ENCODE measurements at regions not wholly inside any gene's neighbourhood (a gene's known extent, or its start where the extent isn't known, plus 50 kb on each side); places are given as distances from the start of the nearest gene placed in this dataset.

DNA sequence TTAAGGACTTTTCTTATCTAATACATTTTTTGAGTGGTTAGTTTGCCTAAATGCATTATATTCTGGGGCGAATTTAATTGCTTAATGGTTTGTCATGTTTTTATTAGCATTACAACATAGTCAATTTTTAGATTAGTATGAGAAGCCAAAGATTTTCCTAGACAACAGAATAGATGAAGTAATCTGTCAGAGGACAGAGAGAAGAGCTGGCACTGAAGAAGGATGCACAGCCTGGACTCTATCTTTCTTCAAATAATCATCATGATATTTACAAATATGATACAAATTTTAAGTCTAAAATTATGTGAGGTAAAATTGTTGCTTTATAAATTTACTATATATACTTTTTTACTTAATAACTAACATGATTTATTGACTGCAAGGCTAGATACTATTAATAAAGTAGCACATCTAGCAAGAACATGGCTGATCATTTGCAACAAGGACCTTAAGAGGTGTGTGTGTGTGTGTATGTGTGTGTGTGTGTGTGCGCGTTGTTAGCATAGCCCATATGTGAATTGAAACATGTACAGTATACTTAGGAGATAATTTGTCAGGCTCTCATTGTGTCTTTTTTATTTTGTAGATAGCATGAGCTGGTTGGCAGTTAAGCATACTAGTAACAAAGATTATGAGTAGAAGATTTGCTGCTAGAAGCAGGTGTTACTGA, 752.2 kb downstream of the DCDC2C start:
- DNase-seq (ENCODE audit: low read depth in 4 of 4, low spot score in 3 of 4), result no peak

DNA sequence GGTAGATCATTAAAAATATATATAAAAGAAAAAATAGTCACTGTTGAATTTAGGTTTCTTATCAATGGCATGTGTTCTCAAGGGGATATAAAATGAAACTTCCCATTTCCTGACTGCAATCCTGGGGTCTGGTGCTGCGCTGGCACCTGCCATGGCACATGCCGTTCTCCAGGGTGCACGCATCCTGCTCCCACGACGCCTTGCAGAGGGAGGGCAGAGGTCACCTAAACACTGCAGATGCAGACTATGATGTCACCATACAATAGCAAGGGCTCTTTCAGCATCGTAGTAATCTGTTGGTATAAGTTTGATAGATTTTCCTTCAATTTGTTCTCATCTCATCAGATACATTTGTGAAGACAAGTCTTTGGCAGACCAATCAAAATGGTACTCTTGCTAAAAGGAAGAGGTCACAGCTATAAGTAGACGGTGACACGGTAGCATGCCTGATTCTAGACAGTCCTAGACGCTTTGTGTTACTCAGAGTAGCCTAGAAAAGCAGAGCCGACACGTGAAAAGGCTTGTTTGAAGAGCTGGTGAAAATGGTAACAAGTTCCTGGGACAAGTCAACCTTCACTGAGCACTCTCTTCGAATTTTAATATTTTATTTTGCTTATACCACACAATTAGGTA, 761.4 kb downstream of the DCDC2C start:
- no peak for DNase-seq (ENCODE audit: low read depth in 4 of 4, low spot score in 3 of 4)

DNA sequence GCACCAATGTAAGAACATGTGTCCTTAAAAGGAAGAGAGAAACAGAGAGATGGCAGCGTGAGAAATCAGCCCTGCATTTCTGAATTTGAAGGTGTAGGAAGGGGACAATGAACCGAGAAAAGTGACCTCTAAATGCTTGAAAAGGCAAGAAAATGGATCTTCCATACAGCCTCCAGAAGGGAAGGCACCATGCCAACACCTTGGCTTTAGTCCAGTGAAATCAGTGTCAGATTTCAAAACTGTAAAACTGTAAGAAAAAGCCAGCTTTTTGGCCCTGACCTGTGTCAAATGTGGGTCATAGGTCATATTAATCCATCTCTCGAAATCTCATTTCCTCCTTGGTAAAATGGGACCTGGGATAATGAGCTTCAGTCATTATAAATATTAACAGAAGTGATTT, 762.3 kb downstream of the DCDC2C start:
- DNase-seq (ENCODE audit: low read depth in 4 of 4, low spot score in 3 of 4), result no peak

DNA sequence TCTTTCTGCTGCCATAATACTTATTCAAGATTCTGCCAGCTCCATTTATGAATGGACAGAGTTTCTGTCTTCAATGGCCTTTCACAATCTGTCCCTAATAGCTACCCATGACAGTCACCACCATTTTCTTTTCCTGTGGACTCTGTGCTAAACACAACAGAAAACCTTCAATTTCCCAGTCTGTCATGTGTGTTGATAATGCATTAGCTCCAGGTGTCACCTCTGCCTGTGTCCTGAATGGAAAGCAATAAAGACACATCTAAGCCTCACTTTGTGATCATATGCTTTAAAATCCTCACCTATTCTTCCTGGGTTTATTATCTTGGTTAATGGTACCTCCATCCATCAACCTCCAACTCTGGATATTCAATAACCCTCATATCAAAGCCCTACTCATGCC, 772.2 kb downstream of the DCDC2C start:
- no peak for DNase-seq (ENCODE audit: low read depth in 4 of 4, low spot score in 3 of 4)

DNA sequence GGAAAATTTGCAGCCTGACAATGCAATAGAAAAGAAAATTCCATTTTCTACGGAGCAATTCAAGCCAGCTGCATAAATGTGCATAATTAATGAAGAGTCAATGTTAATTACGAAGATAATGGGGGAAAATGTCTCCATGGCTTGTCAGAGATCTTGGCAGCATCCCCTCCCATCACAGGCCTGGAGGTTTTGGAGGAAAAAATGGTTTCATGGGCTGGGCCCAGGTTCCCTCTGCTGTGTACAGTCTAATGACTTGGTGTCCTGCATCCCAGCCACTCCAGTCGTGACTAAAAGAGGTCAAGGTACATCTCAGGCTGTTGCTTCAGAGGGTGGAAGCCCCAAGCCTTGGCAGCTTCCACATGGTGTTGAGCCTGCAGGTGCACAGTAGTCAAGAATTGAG, 779.7 kb downstream of the DCDC2C start:
- no peak for DNase-seq (ENCODE audit: low read depth in 4 of 4, low spot score in 3 of 4)

DNA sequence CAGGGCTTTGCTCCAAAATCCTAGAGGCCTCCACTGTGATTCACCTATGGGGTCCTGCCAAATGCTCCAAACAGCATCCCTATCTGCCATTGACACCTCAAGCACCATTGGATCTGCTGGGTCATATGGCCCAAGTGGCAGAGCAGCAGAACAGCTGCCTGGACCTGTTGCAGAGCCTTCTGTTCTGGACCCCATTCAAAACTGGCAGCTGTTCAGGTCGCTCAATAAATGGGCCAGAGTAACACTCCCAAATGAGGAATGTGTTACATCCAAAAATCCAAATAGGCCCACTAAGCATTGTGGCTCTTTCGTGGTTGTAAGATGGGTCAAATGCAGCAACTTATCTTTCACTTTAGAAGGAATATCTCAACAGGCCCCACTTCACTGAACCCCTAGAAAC, 783.6 kb downstream of the DCDC2C start:
- no peak for DNase-seq (ENCODE audit: low read depth in 4 of 4, low spot score in 3 of 4)

DNA sequence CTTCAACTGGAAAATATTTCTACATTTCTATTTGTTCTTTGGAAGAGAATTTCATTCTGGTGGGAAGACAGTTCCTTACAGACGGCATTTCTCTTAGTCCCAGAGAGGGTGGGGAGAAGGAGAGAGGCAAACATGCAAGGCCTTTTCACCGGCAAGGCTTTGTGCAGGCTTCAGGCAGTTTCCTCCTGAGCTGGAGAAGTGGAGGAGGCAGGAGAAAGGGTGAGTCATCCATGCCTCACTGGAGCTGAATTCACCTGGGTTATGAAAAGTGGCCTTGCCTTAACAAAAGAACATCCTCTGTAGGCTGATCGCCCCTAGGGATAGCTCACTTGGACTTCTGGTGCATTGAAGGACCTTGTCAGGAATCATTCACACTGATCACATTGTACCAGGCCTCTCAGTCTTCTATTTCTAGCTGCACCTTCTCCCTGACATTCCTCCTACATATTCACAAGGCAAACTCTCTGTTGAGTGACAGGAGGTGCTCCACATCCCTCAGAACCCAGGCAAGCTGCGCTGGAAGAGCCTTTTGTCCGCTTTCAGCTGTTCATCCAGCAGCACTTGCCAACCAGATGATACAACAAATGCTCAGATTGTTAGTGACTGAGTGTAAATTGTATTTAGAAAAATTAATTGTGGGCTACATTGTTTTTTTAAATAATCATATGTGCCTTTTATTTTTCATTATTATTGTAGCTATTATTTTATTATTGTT, 796.1 kb downstream of the DCDC2C start:
- no peak for DNase-seq (ENCODE audit: low read depth in 4 of 4, low spot score in 3 of 4)

DNA sequence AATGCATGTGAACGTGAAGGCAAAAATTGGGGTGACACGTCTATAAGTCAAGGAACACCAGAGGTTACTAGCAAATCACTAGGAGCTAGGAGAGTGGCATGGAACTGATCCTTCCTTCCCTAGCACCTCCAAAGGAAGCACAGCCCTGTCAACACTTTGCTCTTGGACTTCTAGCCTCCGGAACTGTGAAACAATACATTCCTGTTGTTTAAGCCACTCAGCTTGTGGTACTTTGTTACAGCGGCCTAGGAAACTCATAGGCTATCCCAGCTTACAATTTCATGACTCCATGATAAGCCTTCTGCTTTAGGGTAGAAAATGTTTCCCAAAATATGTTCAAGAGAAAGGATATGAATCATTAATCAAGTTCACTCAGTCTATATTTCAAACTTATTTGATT, 798.1 kb downstream of the DCDC2C start:
- DNase-seq (ENCODE audit: low read depth in 4 of 4, low spot score in 3 of 4), result no peak

DNA sequence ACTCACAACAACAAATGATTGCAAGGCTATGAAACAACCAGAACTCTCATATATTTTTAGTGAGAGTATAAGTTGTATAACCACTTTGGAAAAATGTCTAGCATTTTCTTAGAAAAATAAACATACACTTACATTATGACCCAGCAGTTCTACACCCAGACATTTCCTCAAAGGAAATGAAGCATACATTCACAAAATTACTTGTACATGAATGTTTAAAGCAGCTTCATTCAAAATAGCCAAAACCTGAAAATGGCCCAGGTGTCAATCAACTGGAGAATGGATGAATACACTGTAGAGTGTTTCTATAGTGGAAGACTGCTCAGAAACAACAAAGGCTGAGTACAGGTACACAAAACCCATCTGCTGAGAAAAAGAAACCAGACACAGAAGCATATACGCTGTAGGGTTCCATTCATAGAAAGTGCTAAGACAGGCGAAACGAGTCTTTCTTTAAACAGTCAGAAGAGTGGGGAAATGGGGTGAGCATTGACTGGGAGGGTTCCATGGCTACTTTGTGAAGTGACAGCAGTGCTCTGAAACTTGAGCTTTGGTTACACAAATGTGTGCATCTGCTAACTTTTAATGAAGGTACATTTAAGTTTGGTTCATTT, 799.0 kb downstream of the DCDC2C start:
- DNase-seq (ENCODE audit: low read depth in 4 of 4, low spot score in 3 of 4), result no peak

DNA sequence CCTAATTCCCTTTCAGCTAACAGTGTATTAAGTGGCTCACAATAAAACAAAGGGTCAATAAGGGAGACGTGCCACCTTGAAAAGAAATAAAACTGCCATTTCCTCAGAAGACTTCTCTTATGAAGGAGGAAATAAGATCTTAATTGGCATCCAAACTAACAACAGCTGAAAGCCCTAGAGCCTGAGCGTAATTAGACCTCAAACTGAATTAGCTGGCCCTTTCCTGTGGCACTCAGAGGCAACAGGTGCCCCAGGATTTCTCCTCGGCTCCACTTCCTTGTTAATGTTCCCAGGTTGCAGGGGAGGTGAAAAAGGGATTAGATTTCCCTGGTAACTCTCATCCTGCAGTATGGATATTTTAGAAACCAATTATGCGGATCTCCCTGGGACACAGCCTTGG, 804.3 kb downstream of the DCDC2C start:
- no peak for DNase-seq (ENCODE audit: low read depth in 4 of 4, low spot score in 3 of 4)

DNA sequence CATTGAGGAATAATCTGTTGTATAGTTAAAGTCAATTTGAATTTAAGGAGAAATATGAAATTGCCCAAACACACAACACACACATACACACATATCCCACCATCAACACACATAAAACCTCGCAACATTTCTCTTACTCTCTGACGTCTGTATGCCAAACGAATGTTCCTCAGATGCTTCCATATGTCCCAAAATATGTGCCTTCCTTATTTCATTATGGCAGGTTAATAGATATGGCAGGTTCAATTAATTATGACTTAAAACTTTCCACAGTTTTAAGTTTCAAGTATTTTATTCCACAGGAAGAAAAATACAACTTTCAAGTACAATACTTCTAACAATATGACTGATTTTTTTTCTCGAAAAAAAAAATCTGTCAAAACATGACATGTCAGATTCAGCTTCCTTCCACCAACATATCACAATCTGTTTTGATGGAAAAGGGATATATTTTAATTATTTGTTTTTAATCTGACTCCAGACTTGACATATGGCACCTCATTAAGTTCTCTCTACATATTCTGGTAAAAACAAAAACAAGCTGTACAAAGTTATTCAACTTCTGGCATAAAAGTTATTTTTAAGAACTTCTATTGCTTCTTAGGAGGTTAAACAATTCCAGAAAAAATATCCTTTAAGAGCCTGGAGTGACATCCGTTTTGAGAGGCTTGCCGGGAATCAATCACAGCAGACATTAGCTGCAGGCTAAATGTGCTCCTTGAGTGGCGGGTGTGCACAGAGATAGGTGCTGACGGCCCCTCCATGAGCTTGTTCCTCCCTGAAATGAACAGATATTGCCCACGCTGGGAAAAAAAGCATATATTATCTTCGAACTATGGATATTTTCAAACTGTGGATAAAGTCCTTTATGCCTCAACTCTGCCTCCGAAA, 812.7 kb downstream of the DCDC2C start:
- DNase-seq (ENCODE audit: low read depth in 4 of 4, low spot score in 3 of 4), result no peak

DNA sequence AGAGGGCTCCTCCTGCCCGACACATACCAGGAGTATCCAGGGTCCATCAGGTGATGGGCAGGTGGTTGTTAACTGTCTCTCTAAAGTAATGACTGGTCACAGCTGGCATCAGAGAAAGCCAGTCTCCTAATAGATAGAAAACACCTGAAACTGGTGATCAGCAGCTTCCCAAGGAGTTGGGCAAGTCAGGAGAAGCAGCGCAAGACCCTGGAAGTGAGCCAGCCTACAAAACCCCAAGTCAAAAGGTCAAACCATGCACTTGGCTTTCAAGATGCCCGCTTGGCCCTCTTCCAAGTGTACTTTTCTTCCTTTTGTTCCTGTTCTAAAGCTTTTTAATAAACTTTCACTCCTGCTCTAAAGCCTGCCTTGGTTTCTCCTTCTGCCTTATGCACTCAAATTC, 815.2 kb downstream of the DCDC2C start:
- DNase-seq (ENCODE audit: low read depth in 4 of 4, low spot score in 3 of 4), result no peak

DNA sequence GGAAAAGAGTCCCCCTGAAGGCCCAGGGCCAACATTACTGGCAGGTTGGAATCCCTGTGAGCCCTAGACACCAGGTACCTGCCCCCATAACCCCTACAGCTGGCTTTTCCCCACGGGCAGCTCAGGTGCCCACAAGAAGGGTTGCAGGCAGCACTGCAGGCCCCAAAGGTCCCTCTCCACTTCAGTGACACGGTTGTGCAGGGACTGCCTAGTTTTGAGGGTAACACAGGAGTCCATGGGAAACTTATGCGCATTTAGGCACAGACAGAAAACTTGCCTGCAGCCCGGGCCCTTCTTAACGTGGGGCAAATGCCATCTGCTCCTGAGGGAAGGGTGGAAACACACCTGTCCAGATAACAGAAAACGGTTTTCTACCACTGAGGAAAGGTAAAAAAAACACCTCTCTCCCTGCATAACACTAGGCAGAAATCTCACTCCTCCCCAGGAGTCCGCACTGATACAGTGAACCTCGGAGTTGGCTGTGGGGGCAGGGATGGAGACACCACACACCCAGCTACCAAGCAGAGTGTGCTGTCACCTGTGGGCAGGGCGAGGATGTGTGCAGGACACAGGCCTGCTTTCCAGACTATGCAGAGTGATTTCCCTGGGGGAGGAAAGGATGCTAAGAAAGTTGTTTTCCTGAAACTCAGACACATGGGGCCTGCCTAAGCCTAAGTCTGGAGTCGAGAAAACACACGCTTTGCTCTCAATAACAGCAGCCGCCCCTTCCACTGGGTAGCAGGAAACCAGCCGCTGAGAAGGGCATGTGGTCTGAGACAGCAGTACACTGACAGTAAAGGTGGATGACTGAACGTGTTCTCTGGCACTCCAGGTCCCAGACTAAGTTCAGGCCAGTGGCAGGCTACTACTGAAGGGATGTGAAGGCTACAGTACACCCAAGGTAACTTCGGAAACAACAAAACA, 819.4 kb downstream of the DCDC2C start:
- DNase-seq (ENCODE audit: low read depth in 4 of 4, low spot score in 3 of 4), result no peak

DNA sequence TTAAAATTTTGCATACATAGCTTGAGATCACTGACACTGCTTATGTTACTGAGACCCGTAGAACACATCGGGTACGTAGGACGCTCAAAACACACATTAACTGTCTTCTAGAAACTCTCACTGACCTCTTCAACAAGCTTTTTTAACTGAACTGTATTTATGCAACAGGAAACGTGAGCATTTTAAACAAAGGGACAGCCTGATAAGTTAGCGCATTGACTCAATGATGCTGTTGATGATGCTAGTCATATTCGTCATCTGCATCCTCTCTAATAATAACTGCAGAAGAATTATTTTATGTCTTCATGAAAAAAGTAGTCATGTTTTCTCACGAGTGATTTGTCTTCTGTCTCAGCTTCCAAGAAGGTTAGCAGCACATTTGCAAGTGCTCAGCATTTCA, 824.0 kb downstream of the DCDC2C start:
- DNase-seq (ENCODE audit: low read depth in 4 of 4, low spot score in 3 of 4), result no peak

DNA sequence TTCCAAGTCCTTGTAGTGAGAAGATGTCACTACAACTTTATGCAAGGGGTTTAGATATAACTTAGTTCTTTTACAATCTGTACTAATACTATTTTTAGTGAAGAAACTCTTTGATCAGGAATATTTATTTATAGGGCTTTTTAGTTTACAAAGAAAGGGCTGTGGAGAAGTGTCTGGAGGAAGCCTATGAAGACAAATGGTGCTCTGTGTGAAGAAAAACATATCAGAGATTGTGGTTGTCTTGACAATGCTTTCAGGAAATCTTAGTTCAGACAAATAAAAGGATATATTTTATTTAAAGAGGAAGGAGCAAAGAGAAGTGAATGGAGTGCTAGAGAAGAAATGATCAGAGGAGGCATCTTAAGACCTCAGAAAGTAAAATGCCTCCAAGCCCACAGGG, 824.9 kb downstream of the DCDC2C start:
- DNase-seq (ENCODE audit: low read depth in 4 of 4, low spot score in 3 of 4), result no peak

DNA sequence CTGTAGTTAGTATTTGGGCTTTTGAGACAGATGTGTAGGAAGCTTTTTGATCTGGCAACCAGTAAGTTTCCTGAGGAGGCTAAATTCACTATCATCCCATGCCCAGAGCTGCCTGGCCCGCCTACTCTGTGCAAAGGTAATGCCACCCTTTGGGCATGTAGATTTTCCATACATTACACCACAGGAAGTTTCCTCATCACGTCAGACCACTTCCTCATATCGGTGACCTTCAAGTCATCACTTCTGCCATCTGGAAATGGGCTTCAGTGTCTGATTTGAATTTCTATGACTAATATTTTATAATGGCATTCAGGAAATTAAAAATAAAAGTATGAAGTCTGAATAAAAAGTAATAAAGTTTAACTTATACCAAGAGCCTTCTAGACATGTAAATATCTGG, 825.4 kb downstream of the DCDC2C start:
- no peak for DNase-seq (ENCODE audit: low read depth in 4 of 4, low spot score in 3 of 4)

DNA sequence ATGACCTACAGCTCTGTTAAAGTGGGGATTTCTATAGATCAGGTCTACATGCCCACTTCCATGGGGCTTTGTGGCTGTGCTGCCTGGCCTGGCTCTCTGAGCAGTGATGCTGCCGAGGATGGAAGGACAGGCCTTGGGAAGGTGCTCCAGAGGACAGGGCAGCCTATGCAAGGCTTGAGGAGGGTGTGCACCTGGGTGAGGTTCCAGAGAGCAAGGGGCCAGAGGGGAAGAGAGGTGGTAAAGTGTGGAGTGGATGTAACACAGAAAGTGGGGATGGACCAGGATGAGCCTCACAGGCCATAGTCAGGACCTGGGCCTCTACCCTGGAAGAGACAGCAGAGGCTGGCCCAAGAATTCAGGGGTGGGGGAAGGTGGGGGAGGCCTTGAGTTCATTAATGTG, 826.4 kb downstream of the DCDC2C start:
- no peak for DNase-seq (ENCODE audit: low read depth in 4 of 4, low spot score in 3 of 4)

DNA sequence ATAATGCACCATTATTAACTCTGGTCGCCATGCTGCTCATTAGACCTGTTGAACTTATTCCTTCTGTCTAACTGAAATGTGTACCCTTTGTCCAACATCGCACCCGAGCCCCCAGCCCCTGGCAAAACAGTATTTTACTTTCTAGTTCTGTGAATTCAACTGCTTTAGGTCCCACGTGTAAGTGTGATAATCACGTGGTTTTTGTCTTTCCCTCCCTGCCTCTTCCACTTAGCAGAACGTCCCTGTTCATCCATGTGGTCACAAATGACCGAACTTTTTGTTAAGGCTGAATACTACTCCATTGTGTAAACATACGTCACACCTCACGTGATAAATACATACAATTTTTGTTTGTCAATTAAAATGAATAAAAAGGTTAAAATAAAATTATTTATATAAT, 826.9 kb downstream of the DCDC2C start:
- no peak for DNase-seq (ENCODE audit: low read depth in 4 of 4, low spot score in 3 of 4)

DNA sequence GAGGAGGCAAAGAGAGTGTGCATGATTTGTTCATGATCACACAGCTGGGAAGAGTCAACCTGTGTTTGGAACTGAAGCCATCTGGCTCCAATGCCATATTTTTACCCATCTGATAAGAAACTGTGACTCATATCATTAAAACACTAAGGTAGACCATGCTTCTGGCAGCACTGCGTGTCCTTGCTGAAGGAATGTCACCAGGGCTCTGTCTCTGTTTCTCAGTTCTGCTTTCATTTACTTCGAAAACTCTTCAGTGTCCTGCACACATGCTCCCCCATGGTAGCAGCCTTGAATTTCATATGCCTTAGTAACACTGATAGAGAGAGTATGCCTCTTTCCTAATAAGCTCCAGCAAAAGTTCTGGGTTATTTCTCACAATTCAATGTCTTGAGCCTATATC, 830.4 kb downstream of the DCDC2C start:
- no peak for DNase-seq (ENCODE audit: low read depth in 4 of 4, low spot score in 3 of 4)

DNA sequence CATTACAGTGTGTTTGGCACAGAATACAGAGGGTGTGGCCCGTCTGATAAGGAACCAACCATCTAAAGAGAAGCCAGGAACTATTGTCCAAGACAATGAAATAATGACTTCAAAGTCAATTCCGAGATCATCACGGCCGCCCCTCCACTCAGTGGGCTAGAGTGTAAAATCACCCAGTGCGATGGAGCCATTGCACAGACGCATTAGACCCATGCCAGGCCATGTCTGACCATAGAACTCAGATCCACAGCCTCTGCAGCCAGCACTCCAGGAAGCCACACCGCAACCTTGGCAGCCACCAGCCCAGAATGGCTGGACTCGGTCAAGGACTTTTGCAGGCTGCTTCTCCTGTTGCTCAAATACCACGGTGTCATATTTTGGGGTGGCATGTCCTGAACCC, 835.7 kb downstream of the DCDC2C start:
- no peak for DNase-seq (ENCODE audit: low read depth in 4 of 4, low spot score in 3 of 4)
